ENCODE measurements at regions not wholly inside any gene's neighbourhood (a gene's known extent, or its start where the extent isn't known, plus 50 kb on each side); places are given as distances from the start of the nearest gene placed in this dataset.

GRCh38 chr2:22995576-22995975 is 389.4 kb upstream of the KLHL29 start:
- no peak for ATAC-seq (replicated peaks in 6 of 8)
- WGBS, 10 experiments = 96 to 100% (median 100%) methylated on average over 1 to 3 of the region's 3 CpGs; no CpG with 5 or more reads in 6 of the 10 experiments
- Histone ChIP-seq H3K27ac (no peak overlapping the region), H3K4me1 (replicated peaks in 1 of 2) (no peaks in the 10 kb centered on the region), H3K4me3 (no peak overlapping the region)
- in situ Hi-C loops (cut with MboI; ENCODE audit: low pct_unique_long_range_greater_than_20kb in 2 of 9, low sequenced_read_pairs in 9 of 9, unreplicated experiment in 9 of 9) = no loop called here

DNA sequence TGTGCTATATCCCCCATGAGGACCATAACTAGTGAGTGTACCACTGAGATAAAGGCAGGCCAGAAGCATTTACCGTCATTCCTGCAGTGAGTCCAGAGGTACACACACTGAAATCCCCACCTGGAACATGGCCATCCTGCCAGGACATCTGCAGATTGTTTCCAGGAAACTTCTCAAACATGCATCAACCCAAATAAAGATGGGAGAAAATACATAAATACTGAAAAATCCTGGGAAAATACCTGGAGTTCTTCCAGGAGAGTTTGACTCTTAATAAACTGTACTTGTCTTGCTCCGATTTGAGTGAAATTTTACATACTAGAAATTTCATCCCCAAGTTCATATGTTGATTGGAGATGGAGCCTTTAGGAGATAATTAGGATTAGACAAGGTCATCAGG is 388.1 kb upstream of the KLHL29 start:
- in situ Hi-C loops (cut with MboI; ENCODE audit: low pct_unique_long_range_greater_than_20kb in 2 of 9, low sequenced_read_pairs in 9 of 9, unreplicated experiment in 9 of 9) = no loop called here
- no peak overlapping the region for H3K4me3 ChIP-seq
- H3K27ac ChIP-seq = no peak overlapping the region
- H3K4me1 ChIP-seq (replicated peaks in 1 of 2) = no peaks in the 10 kb centered on the region
- 0 to 100% (median 83%) methylated on average over 1 to 2 of the region's 2 CpGs; no CpG with 5 or more reads in 3 of the 10 experiments for WGBS, 10 experiments
- no peak for ATAC-seq (replicated peaks in 6 of 8)

- H3K4me3 ChIP-seq = no peak overlapping the region
- peak in 1 of 8 experiments; percentile 14 for ATAC-seq (replicated peaks in 6 of 8)
- in situ Hi-C loops (cut with MboI; ENCODE audit: low pct_unique_long_range_greater_than_20kb in 2 of 9, low sequenced_read_pairs in 9 of 9, unreplicated experiment in 9 of 9) = no loop called here
- no peak overlapping the region for H3K27ac ChIP-seq
- 10 to 92% (median 62%) methylated on average over 2 to 3 of the region's 3 CpGs; no CpG with 5 or more reads in 3 of the 10 experiments for WGBS, 10 experiments
- no peaks in the 10 kb centered on the region for H3K4me1 ChIP-seq (replicated peaks in 1 of 2)
Measured at GRCh38 chr2:22998359-22998758, 386.6 kb upstream of the KLHL29 start.

DNA sequence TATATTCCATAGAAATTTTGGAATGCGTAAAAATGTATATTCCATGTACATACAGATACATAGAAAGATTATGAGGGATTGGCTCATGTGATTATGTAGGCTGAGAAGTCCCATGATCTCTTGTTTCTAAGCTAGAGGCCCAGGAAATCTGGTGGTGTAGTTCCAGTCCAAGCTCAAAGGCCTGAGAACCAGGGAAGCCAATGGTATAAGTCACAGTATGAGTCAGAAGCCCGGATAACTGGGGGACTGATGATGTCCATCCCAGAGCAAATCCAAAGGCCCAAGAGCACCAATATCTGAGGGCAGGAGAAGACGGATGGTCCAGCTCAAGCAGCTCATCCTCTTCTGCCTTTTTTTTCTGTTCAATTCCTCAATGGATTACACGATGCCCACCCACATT is 385.0 kb upstream of the KLHL29 start:
- H3K27ac ChIP-seq = no peak overlapping the region
- no peaks in the 10 kb centered on the region for H3K4me1 ChIP-seq (replicated peaks in 1 of 2)
- no peak overlapping the region for H3K4me3 ChIP-seq
- peak in 1 of 8 experiments; percentile 48 for ATAC-seq (replicated peaks in 6 of 8)
- 19 to 100% (median 69%) methylated on average over 1 to 4 of the region's 4 CpGs; no CpG with 5 or more reads in 2 of the 10 experiments for WGBS, 10 experiments
- in situ Hi-C loops (cut with MboI; ENCODE audit: low pct_unique_long_range_greater_than_20kb in 2 of 9, low sequenced_read_pairs in 9 of 9, unreplicated experiment in 9 of 9) = no loop called here

DNA sequence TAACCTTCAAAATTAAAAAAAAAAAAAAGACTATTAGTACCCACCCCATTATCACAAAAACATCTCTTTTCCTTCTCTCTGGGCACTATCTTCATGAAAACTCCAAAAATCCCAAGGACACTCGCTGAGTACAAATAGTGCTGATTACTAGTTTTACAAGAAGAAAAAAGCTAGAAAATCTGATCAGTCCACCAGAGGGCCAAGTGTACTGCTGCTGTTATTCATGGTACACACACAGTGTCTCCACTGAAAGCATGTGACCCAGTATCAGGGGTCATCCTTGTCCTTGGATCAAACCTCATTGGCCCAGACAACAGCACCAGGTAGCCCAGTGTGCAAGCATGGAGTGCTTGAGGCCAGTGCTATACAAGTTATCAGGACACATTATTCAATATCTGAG is 382.7 kb upstream of the KLHL29 start:
- WGBS, 10 experiments = 43 to 100% (median 90%) methylated on average over 1 of the region's 1 CpG; no CpG with 5 or more reads in 6 of the 10 experiments
- Histone ChIP-seq H3K27ac (no peak overlapping the region), H3K4me1 (replicated peaks in 1 of 2) (no peaks in the 10 kb centered on the region), H3K4me3 (no peak overlapping the region)
- peak in 1 of 8 experiments; percentile 26 for ATAC-seq (replicated peaks in 6 of 8)
- in situ Hi-C loops (cut with MboI; ENCODE audit: low pct_unique_long_range_greater_than_20kb in 2 of 9, low sequenced_read_pairs in 9 of 9, unreplicated experiment in 9 of 9) = no loop called here

DNA sequence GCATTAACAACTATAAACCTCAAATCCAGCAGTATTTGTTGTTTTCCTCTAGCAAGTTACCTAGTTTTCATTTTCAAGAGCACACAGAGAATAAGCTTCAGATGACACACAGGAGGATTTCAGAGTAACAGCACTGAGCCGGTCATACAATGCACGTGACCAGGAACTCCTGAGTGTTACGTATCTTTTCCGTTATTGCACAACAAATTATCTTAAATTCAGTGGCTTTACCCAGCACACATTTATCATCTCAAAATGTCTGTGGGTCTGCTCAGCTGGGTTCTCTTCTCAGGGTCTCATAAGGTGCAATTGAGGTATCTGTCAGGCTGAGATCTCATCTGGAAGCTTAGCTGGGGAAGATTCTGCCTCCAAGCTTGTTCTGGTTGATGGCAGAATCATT is 379.5 kb upstream of the KLHL29 start:
- 67 to 100% (median 91%) methylated on average over 2 to 4 of the region's 4 CpGs; no CpG with 5 or more reads in 3 of the 10 experiments for WGBS, 10 experiments
- ATAC-seq (replicated peaks in 6 of 8) = no peak

GRCh38 chr2:23007631-23008235 is 377.2 kb upstream of the KLHL29 start:
- no peak for ATAC-seq (replicated peaks in 6 of 8)
- no peak overlapping the region for H3K27ac ChIP-seq
- WGBS, 10 experiments = 80% methylated on average over 1 of the region's 1 CpG; no CpG with 5 or more reads in 7 of the 10 experiments
- in situ Hi-C loops (cut with MboI; ENCODE audit: low pct_unique_long_range_greater_than_20kb in 2 of 9, low sequenced_read_pairs in 9 of 9, unreplicated experiment in 9 of 9) = no loop called here
- H3K4me3 ChIP-seq = no peak overlapping the region
- H3K4me1 ChIP-seq (replicated peaks in 1 of 2) = no peaks in the 10 kb centered on the region

More for the DNA sequence above, 379.5 kb upstream of the KLHL29 start:
- H3K27ac ChIP-seq = no peak overlapping the region
- H3K4me1 ChIP-seq (replicated peaks in 1 of 2) = no peaks in the 10 kb centered on the region
- H3K4me3 ChIP-seq = no peak overlapping the region
- in situ Hi-C loops (cut with MboI; ENCODE audit: low pct_unique_long_range_greater_than_20kb in 2 of 9, low sequenced_read_pairs in 9 of 9, unreplicated experiment in 9 of 9) = no loop called here

DNA sequence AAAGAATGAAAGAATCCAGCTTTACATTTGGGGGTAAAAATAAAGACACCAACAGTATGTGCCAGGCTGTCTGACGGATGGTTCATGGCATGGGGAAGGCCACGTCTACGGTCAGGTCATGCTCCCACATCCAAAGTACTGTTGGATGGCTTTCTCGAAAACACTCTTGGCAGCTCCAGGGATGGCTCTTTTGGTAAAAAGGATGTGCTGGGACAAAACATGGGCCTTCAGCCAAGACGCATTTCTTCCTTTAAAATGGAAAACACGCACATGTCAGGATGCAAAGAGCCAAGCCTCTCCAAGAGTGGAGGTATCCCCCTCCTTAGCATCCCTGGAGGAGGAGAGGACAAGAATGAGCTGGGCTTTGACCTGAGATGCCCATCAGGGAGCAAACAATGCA is 376.5 kb upstream of the KLHL29 start:
- in situ Hi-C loops (cut with MboI; ENCODE audit: low pct_unique_long_range_greater_than_20kb in 2 of 9, low sequenced_read_pairs in 9 of 9, unreplicated experiment in 9 of 9) = no loop called here
- no peak overlapping the region for H3K27ac ChIP-seq
- 10 to 100% (median 88%) methylated on average over 3 to 5 of the region's 6 CpGs; no CpG with 5 or more reads in 4 of the 10 experiments for WGBS, 10 experiments
- no peak for ATAC-seq (replicated peaks in 6 of 8)
- H3K4me1 ChIP-seq (replicated peaks in 1 of 2) = no peaks in the 10 kb centered on the region
- H3K4me3 ChIP-seq = no peak overlapping the region

GRCh38 chr2:23008951-23009350 is 376.0 kb upstream of the KLHL29 start:
- no peak for ATAC-seq (replicated peaks in 6 of 8)
- Histone ChIP-seq H3K4me1 (replicated peaks in 1 of 2) (no peaks in the 10 kb centered on the region), H3K27ac (no peak overlapping the region), H3K4me3 (no peak overlapping the region)
- in situ Hi-C loops (cut with MboI; ENCODE audit: low pct_unique_long_range_greater_than_20kb in 2 of 9, low sequenced_read_pairs in 9 of 9, unreplicated experiment in 9 of 9) = no loop called here
- WGBS, 10 experiments = 67 to 100% (median 91%) methylated on average over 1 to 7 of the region's 7 CpGs; no CpG with 5 or more reads in 2 of the 10 experiments

- in situ Hi-C loops (cut with MboI; ENCODE audit: low pct_unique_long_range_greater_than_20kb in 2 of 9, low sequenced_read_pairs in 9 of 9, unreplicated experiment in 9 of 9) = no loop called here
- 0 to 100% (median 64%) methylated on average over 1 to 6 of the region's 7 CpGs; no CpG with 5 or more reads in 3 of the 10 experiments for WGBS, 10 experiments
- Histone ChIP-seq H3K27ac (no peak overlapping the region), H3K4me3 (no peak overlapping the region), H3K4me1 (replicated peaks in 1 of 2) (no peaks in the 10 kb centered on the region)
- ATAC-seq (replicated peaks in 6 of 8) = peak in 4 of 8 experiments; percentile 29 to 87 (median 64)
Measured at GRCh38 chr2:23009545-23010149, 375.3 kb upstream of the KLHL29 start.

- no peak for ATAC-seq (replicated peaks in 6 of 8)
- Histone ChIP-seq H3K27ac (no peak overlapping the region), H3K4me3 (no peak overlapping the region), H3K4me1 (replicated peaks in 1 of 2) (peaks cover 0 to 9% of the 10 kb centered on the region in 2 donors)
- WGBS, 10 experiments = 11 to 100% (median 50%) methylated on average over 1 to 2 of the region's 2 CpGs; no CpG with 5 or more reads in 3 of the 10 experiments
- in situ Hi-C loops (cut with MboI; ENCODE audit: low pct_unique_long_range_greater_than_20kb in 2 of 9, low sequenced_read_pairs in 9 of 9, unreplicated experiment in 9 of 9) = no loop called here
Measured at GRCh38 chr2:23012499-23012898, 372.5 kb upstream of the KLHL29 start.

DNA sequence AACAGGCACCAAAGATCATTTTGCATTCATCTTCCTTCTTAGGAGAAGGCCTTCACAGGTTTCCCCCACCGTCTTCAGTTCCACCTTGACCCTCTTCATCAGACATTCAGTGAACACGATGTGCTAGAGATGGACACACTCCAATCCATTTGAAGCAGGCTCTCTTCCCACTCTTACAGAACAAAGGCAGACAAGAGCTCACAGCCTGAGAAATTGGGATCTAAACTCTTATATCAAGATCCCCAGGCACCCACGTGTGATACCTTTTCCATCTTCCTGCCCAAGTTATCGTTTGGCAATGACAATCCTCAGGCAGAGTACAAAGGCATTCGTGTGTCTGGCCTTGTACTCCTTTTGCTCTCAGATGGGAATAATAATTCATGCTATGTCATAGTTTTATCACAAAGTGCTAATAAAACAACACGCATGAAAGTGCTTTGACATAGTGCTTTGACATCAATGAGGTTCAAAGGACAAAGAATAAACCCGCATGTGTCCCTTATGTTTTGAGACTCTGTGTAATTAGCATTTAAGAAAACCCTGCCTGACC is 369.3 kb upstream of the KLHL29 start:
- peak in 2 of 8 experiments; percentile 25 to 72 for ATAC-seq (replicated peaks in 6 of 8)
- H3K4me3 ChIP-seq = no peak overlapping the region
- in situ Hi-C loops (cut with MboI; ENCODE audit: low pct_unique_long_range_greater_than_20kb in 2 of 9, low sequenced_read_pairs in 9 of 9, unreplicated experiment in 9 of 9) = no loop called here
- WGBS, 10 experiments = 8 to 83% (median 50%) methylated on average over 1 to 7 of the region's 7 CpGs
- no peak overlapping the region for H3K27ac ChIP-seq
- H3K4me1 ChIP-seq (replicated peaks in 1 of 2) = peaks cover 0 to 9% of the 10 kb centered on the region in 2 donors

DNA sequence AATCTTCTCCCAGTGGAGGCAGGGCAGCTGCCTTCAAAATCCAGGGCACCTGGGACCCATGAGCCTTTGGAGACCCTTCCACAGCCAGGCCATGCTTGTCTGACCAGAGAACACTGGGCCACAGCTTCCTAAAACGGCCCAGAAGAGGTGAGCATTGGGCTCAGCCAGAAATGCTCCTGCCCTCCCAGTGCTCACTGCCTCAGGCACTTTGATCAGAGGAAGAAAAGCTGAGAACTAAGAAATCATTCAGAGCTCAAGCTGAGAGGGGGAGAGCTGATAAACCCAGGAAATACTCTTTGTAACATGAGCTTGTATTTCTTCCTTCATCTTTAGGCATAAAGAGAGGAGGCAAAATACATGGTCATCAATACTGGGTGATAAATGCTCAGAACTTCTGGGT is 365.5 kb upstream of the KLHL29 start:
- Histone ChIP-seq H3K4me3 (no peak overlapping the region), H3K4me1 (replicated peaks in 1 of 2) (peaks cover 0 to 9% of the 10 kb centered on the region in 2 donors), H3K27ac (no peak overlapping the region)
- peak in 1 of 8 experiments; percentile 41 for ATAC-seq (replicated peaks in 6 of 8)
- WGBS, 10 experiments = 0% methylated on average over 1 of the region's 1 CpG; no CpG with 5 or more reads in 8 of the 10 experiments
- in situ Hi-C loops (cut with MboI; ENCODE audit: low pct_unique_long_range_greater_than_20kb in 2 of 9, low sequenced_read_pairs in 9 of 9, unreplicated experiment in 9 of 9) = no loop called here

Measured in motor neuron (in vitro differentiated cells).